H1 (cell line): ENCODE measurements at regions not wholly inside any gene's neighbourhood (a gene's known extent, or its start where the extent isn't known, plus 50 kb on each side); places are given as distances from the start of the nearest gene placed in this dataset.

Source experiments
- CTCF ChIA-PET: fragments of 300-600 bp; sonication (Branson Sonifier 250); formaldehyde crosslinking; loops from one replicate; lab custom pipeline; 2021; ENCODE audit not compliant: partially characterized antibody; lab: Charles Lee
- POLR2A ChIA-PET: fragments of 300-600 bp; sonication (Branson Sonifier 250); formaldehyde crosslinking; loops from one replicate; lab custom pipeline; 2021; ENCODE audit warnings: inconsistent platforms; ENCODE audit not compliant: partially characterized antibody; lab: Charles Lee
- DNase-seq, 2 experiments: peaks; one replicate each; pipeline versions ENCODE4 v3.0.0 to v3.0.0-alpha.2; 2010 to 2022; ENCODE audit warnings: low spot score in 2 of 2, low read depth in 1 of 2, mixed read lengths in 1 of 2
- FAIRE-seq: peaks from 2 replicates; lab custom pipeline; 2011; peaks lifted over from hg19 to GRCh38; lab: Jason Lieb, UNC
- H2AFZ ChIP-seq: 2 replicates; pipeline ENCODE4 v1.8.1; 2012; ENCODE audit warnings: low read length, inconsistent platforms
- H2AK5ac ChIP-seq: 2 replicates; pipeline ENCODE4 v1.6.1; 2013; ENCODE audit warnings: low read depth, low read length
- H2BK120ac ChIP-seq: replicated peaks from 2 replicates; pipeline ENCODE3; 2013; ENCODE audit warnings: low read depth, low read length, inconsistent platforms
- H2BK12ac ChIP-seq: 2 replicates; pipeline ENCODE4 v1.6.1; 2013; ENCODE audit warnings: low read depth, low read length
- H2BK15ac ChIP-seq: 2 replicates; pipeline ENCODE4 v1.6.1; 2013; ENCODE audit warnings: low read length
- H2BK20ac ChIP-seq: 2 replicates; pipeline ENCODE4 v1.6.1; 2013; ENCODE audit warnings: low read length
- H2BK5ac ChIP-seq: 2 replicates; pipeline ENCODE4 v1.6.1; 2013; ENCODE audit warnings: low read depth, low read length
- H3K14ac ChIP-seq: 2 replicates; pipeline ENCODE4 v1.6.1; 2013; ENCODE audit warnings: inconsistent platforms; ENCODE audit not compliant: insufficient read length
- H3K18ac ChIP-seq: 2 replicates; pipeline ENCODE4 v1.6.1; 2013; ENCODE audit warnings: low read length; ENCODE audit errors: extremely low read depth
- H3K23ac ChIP-seq: 2 replicates; pipeline ENCODE4 v1.6.1; 2013; ENCODE audit warnings: inconsistent platforms; ENCODE audit not compliant: insufficient read length
- H3K23me2 ChIP-seq: 2 replicates; pipeline ENCODE4 v1.6.1; 2013; ENCODE audit warnings: low read depth, low read length
- H3K27ac ChIP-seq: 2 replicates; pipeline ENCODE4 v1.6.1; 2011; ENCODE audit warnings: low read depth, low read length, inconsistent platforms
- H3K27me3 ChIP-seq, 4 experiments: replicated peaks in 1 of 4; 1 replicate in 1 of 4; 2 replicates in 3 of 4; pipeline versions ENCODE4 v1.6.1 to v1.8.1; 2011 to 2013; ENCODE audit warnings: low read length in 3 of 4, mild to moderate bottlenecking in 3 of 4, inconsistent platforms in 2 of 4, mixed read lengths in 2 of 4, moderate library complexity in 1 of 4; ENCODE audit not compliant: control insufficient read depth in 3 of 4, insufficient read depth in 3 of 4; ENCODE audit errors: extremely low read depth in 1 of 4
- H3K36me3 ChIP-seq, 4 experiments: 2 replicates each; pipeline versions ENCODE4 v1.6.1 to v1.8.1; 2011 to 2013; ENCODE audit warnings: mild to moderate bottlenecking in 4 of 4, low read length in 3 of 4, moderate library complexity in 2 of 4, control low read depth in 1 of 4, inconsistent platforms in 1 of 4; ENCODE audit not compliant: insufficient read depth in 4 of 4, control insufficient read depth in 2 of 4
- H3K4ac ChIP-seq: replicated peaks from 2 replicates; pipeline ENCODE3; 2013; ENCODE audit warnings: low read length, low read depth, mixed read lengths, inconsistent platforms; ENCODE audit not compliant: insufficient read length
- H3K4me1 ChIP-seq, 4 experiments: replicated peaks in 1 of 4; 1 replicate in 1 of 4; 2 replicates in 3 of 4; pipeline versions ENCODE4 v1.6.1 to v1.8.1; 2011 to 2013; ENCODE audit warnings: low read length in 3 of 4, inconsistent platforms in 2 of 4, mixed read lengths in 1 of 4; ENCODE audit not compliant: insufficient read depth in 4 of 4, control insufficient read depth in 3 of 4
- H3K4me2 ChIP-seq, 2 experiments: 2 replicates each; pipeline versions ENCODE4 v1.6.1 to v1.8.1; 2011 to 2013; ENCODE audit warnings: low read depth in 2 of 2, low read length in 2 of 2, control low read depth in 1 of 2, inconsistent platforms in 1 of 2, mild to moderate bottlenecking in 1 of 2; ENCODE audit not compliant: insufficient read depth in 1 of 2
- H3K4me3 ChIP-seq, 4 experiments: fragments of 200-600, 300-600 bp in 1 of 4; sonication (generic), shearing (Covaris generic), sonication (Bioruptor Twin) in 1 of 4; 2 replicates each; pipeline versions ENCODE4 v1.5.1 to v1.8.1; 2011 to 2016; ENCODE audit warnings: low read length in 4 of 4, low read depth in 3 of 4, control low read depth in 2 of 4, inconsistent platforms in 2 of 4, mild to moderate bottlenecking in 2 of 4, mixed read lengths in 1 of 4, moderate library complexity in 1 of 4; ENCODE audit not compliant: insufficient read depth in 2 of 4; ENCODE audit errors: extremely low read depth in 1 of 4
- H3K56ac ChIP-seq: replicated peaks from 2 replicates; pipeline ENCODE3; 2013; ENCODE audit warnings: low read depth, mild to moderate bottlenecking, mixed read lengths, low read length, inconsistent platforms; ENCODE audit not compliant: insufficient read length
- H3K79me1 ChIP-seq: 2 replicates; pipeline ENCODE4 v1.6.1; 2013; ENCODE audit warnings: low read depth, low read length, control low read depth
- H3K79me2 ChIP-seq, 2 experiments: 2 replicates each; pipeline versions ENCODE4 v1.6.1 to v1.8.1; 2012 to 2013; ENCODE audit warnings: low read length in 2 of 2, mild to moderate bottlenecking in 2 of 2, inconsistent platforms in 1 of 2; ENCODE audit not compliant: insufficient read depth in 2 of 2, control insufficient read depth in 1 of 2
- H3K9ac ChIP-seq, 4 experiments: replicated peaks in 1 of 4; 1 replicate in 1 of 4; 2 replicates in 3 of 4; pipeline versions ENCODE4 v1.6.1 to v1.8.1; 2011 to 2013; ENCODE audit warnings: low read depth in 3 of 4, low read length in 3 of 4, control low read depth in 2 of 4, mild to moderate bottlenecking in 2 of 4, moderate library complexity in 2 of 4, inconsistent platforms in 1 of 4; ENCODE audit errors: extremely low read depth in 1 of 4
- H3K9me3 ChIP-seq, 2 experiments: 2 replicates each; pipeline versions ENCODE4 v1.6.1 to v1.8.1; 2012 to 2013; ENCODE audit warnings: mild to moderate bottlenecking in 2 of 2, moderate library complexity in 2 of 2, control low read depth in 1 of 2, inconsistent platforms in 1 of 2, low read depth in 1 of 2, low read length in 1 of 2, mixed read lengths in 1 of 2; ENCODE audit not compliant: insufficient read depth in 2 of 2
- H4K20me1 ChIP-seq, 2 experiments: replicated peaks in 1 of 2; 2 replicates each; pipeline versions ENCODE3 to v1.8.1; 2011 to 2013; ENCODE audit warnings: inconsistent platforms in 2 of 2, low read length in 2 of 2, mild to moderate bottlenecking in 1 of 2; ENCODE audit not compliant: insufficient read depth in 2 of 2, control insufficient read depth in 1 of 2
- H4K5ac ChIP-seq: 2 replicates; pipeline ENCODE4 v1.6.1; 2013; ENCODE audit warnings: low read length, low read depth, mixed read lengths, inconsistent platforms; ENCODE audit not compliant: insufficient read length
- H4K8ac ChIP-seq: 2 replicates; pipeline ENCODE4 v1.8.0; 2013; ENCODE audit warnings: mild to moderate bottlenecking, moderate library complexity, low read length, inconsistent platforms; ENCODE audit not compliant: insufficient read depth; ENCODE audit errors: extremely low read depth
- H4K91ac ChIP-seq: replicated peaks from 2 replicates; pipeline ENCODE3; 2013; ENCODE audit warnings: low read length, mixed read lengths, inconsistent platforms; ENCODE audit not compliant: insufficient read length
- POU5F1 ChIP-seq: IDR thresholded peaks from 2 replicates; pipeline ENCODE4 v1.6.1; 2011; ENCODE audit warnings: low read depth, mild to moderate bottlenecking, low read length, moderate library complexity
- SIX5 ChIP-seq: IDR thresholded peaks from 2 replicates; pipeline ENCODE4 v1.6.1; 2011; ENCODE audit warnings: mild to moderate bottlenecking, low read depth, low read length
- WGBS, 2 experiments: shearing (Covaris generic) in 1 of 2; methylation state at CpG; one replicate each; pipeline versions ENCODE4 v1.1.6 to v1.1.7; 2013 to 2015; ENCODE audit warnings: low lambda C conversion rate in 2 of 2, mixed read lengths in 2 of 2, inconsistent platforms in 1 of 2, low coverage in 1 of 2, missing lambda C conversion rate in 1 of 2; ENCODE audit not compliant: insufficient replicate concordance in 2 of 2, insufficient coverage in 1 of 2, insufficient read length in 1 of 2; ENCODE audit errors: extremely low coverage in 1 of 2, missing lambda C conversion rate in 1 of 2; 5-methylcytosine and 5-hydroxymethylcytosine counted together

GRCh38 chr14:65360144-65360784 lies 52.3 kb upstream of the FUT8 start:
- ChIA-PET POLR2A (no interaction called here), CTCF (interaction anchor here (0.7 to 3.0 kb wide), 12 partner anchors 8 to 604 kb away, joined by 3 to 8 read pairs (median 3); no protein-coding TSS in a partner anchor)
- no peaks in the 10 kb centered on the region for H3K36me3 ChIP-seq
- H2BK15ac ChIP-seq: no peak overlapping the region
- no peak overlapping the region for H2AK5ac ChIP-seq
- FAIRE-seq (no peak), DNase-seq (no peak)
- no peak overlapping the region for H4K91ac ChIP-seq
- H3K4me3 ChIP-seq: no peak overlapping the region
- no peaks in the 10 kb centered on the region for H4K20me1 ChIP-seq
- H3K9ac ChIP-seq: no peak overlapping the region
- H3K23ac ChIP-seq: no peak overlapping the region
- H2BK120ac ChIP-seq: no peak overlapping the region
- no peak overlapping the region for H2BK20ac ChIP-seq
- no peak overlapping the region for H3K4ac ChIP-seq
- H2BK5ac ChIP-seq: no peak overlapping the region
- no peak overlapping the region for H3K4me2 ChIP-seq
- H3K23me2 ChIP-seq: no peaks in the 10 kb centered on the region; the same call in 1 of the 2 replicates
- H3K56ac ChIP-seq: no peak overlapping the region
- H2BK12ac ChIP-seq: no peak overlapping the region
- no peaks in the 10 kb centered on the region for H3K79me2 ChIP-seq
- H3K14ac ChIP-seq: no peak overlapping the region
- H4K5ac ChIP-seq: no peak overlapping the region
- no peaks in the 10 kb centered on the region for H3K79me1 ChIP-seq
- H3K4me1 ChIP-seq: no peaks in the 10 kb centered on the region
- H2AFZ ChIP-seq: no peak overlapping the region
- WGBS, 2 experiments: 85% methylated on average over 2 of the region's 2 CpGs; no CpG with 5 or more reads in 1 of the 2 experiments
- H3K9me3 ChIP-seq: no peaks in the 10 kb centered on the region
- no peak overlapping the region for H3K18ac ChIP-seq
- H4K8ac ChIP-seq: no peak overlapping the region
- no peaks in the 10 kb centered on the region; a peak in 1 of 7 replicates for H3K27me3 ChIP-seq
- no peak overlapping the region for H3K27ac ChIP-seq
- TF ChIP-seq POU5F1: no peak
- no peak for TF ChIP-seq SIX5
